HL-60 (cell line): ENCODE measurements at regions not wholly inside any gene's neighbourhood (a gene's known extent, or its start where the extent isn't known, plus 50 kb on each side); places are given as distances from the start of the nearest gene placed in this dataset.

Experiments
- CTCF ChIP-seq: IDR thresholded peaks from one replicate; pipeline ENCODE4 v1.5.1; 2011; ENCODE audit warnings: low read length, control low read depth, inconsistent platforms; ENCODE audit not compliant: insufficient read depth
- GABPA ChIP-seq: IDR thresholded peaks from 2 replicates; pipeline ENCODE4 v1.6.1; 2012; ENCODE audit warnings: low read depth
- POLR2AphosphoS5 ChIP-seq: IDR thresholded peaks from 2 replicates; pipeline ENCODE4 v1.6.1; 2012; ENCODE audit warnings: low read depth
- REST ChIP-seq: IDR thresholded peaks from 2 replicates; pipeline ENCODE4 v1.6.1; 2012; ENCODE audit warnings: low read depth; ENCODE audit not compliant: insufficient replicate concordance
- SPI1 ChIP-seq: IDR thresholded peaks from 2 replicates; pipeline ENCODE4 v1.6.1; 2012; ENCODE audit warnings: low read depth, mild to moderate bottlenecking, borderline replicate concordance

- no peak for TF ChIP-seq CTCF
- no peak for TF ChIP-seq POLR2AphosphoS5
- TF ChIP-seq REST: no peak
- no peak for TF ChIP-seq SPI1
- TF ChIP-seq GABPA: no peak
These were observed 958.5 kb downstream of the DTWD2 start for GRCh38 chr5:118029807-118030206.
